ENCODE measurements at regions not wholly inside any gene's neighbourhood (a gene's known extent, or its start where the extent isn't known, plus 50 kb on each side); places are given as distances from the start of the nearest gene placed in this dataset.

DNA sequence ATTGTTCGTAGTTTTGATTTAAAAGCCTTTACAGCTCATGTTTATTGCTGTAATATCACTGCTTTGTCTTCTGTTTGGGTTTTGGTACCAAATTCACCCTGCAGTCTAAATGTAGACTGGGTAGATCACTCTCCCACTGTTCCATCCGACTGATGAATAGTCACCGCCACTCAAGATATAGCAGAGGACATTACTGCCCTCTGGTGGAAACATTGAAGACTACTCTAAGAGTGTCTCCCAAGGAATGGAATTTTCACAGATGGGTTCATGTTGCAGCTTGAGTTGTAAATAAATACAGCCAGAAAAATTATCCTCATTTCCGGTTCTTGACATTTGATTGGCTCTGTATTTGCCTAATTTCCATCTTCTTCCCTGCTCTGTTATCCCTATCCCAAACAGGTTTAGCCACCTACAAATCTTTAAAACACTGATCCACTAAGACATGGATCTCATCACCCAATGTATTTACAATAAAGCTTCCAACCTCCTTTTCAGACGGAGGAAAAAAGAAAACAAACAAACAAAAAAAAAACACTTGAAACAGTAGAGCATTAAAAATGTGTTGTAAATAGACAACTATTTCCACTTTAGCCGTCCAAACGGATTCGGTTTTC is 198.3 kb upstream of the CPNE8 start:
- H3K27ac ChIP-seq: no peak overlapping the region
- 30% methylated on average over 8 of the region's 8 CpGs for WGBS, 2 donors
- DNase-seq (no peak), ATAC-seq (ENCODE audit: low FRiP score in 2 of 2) (peak; percentile 89 to 96)
- no peaks in the 10 kb centered on the region for H3K9me3 ChIP-seq
- H3K36me3 ChIP-seq: no peaks in the 10 kb centered on the region
- no peaks in the 10 kb centered on the region for H3K4me1 ChIP-seq
- H3K4me3 ChIP-seq: no peak overlapping the region
- peak; percentile 56 to 84 (median 70) for TF ChIP-seq CTCF (IDR thresholded peaks at IDR 0.05)
- TF ChIP-seq POLR2A (IDR thresholded peaks at IDR 0.05): no peak
- no peaks in the 10 kb centered on the region for H3K27me3 ChIP-seq

DNA sequence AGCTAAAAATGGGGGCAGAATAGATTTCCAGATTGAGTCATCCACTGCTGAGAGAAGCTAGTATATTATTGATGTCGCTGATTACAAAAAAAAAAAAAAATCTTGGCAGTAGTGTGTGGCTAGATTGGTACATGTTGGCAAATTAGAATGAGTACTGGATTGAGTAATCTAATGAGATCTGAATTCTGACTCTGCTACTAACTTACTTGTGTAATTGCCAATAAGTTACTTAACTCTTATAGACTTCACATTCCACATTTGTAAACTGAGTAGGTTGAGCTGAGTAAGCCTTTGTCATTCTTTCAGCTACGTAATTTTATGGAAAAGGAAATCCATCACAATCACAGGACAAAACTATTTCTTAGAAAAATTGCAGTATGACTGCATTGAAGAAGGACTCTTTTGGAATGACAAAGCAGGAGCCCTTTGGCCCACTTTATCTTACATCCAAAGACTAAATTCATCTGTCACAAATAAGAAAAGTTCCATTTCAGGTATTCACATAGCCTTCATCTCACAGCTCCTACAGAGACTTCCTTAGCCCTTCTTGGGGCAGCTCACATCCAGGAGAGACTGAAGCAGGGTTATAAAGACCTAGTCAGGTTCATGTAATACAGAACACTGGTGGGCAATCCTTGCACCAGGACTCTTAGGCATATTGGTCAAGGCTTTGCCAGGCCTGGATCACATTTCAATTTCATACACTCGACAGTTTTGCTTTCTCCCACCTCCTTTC is 197.3 kb upstream of the CPNE8 start:
- H3K4me3 ChIP-seq: no peak overlapping the region
- WGBS, 2 donors: 66 to 72% methylated on average over 3 of the region's 3 CpGs
- no peaks in the 10 kb centered on the region for H3K36me3 ChIP-seq
- ATAC-seq (ENCODE audit: low FRiP score in 2 of 2): peak in 1 of 2 donors; percentile 74
- H3K4me1 ChIP-seq: no peaks in the 10 kb centered on the region
- no peak for TF ChIP-seq EP300 (IDR thresholded peaks at IDR 0.05)
- TF ChIP-seq POLR2A (IDR thresholded peaks at IDR 0.05): no peak
- TF ChIP-seq CTCF (IDR thresholded peaks at IDR 0.05): no peak
- no peaks in the 10 kb centered on the region for H3K9me3 ChIP-seq
- no peak for DNase-seq
- no peaks in the 10 kb centered on the region for H3K27me3 ChIP-seq
- no peak overlapping the region for H3K27ac ChIP-seq

GRCh38 chr12:39095636-39096330 is 190.4 kb upstream of the CPNE8 start:
- Histone ChIP-seq H3K27ac (no peak overlapping the region), H3K4me3 (no peak overlapping the region), H3K9me3 (no peaks in the 10 kb centered on the region), H3K4me1 (no peaks in the 10 kb centered on the region), H3K27me3 (no peaks in the 10 kb centered on the region), H3K36me3 (no peaks in the 10 kb centered on the region)
- DNase-seq: no peak
- WGBS, 2 donors: 100% methylated on average over 2 of the region's 2 CpGs; no CpG with 5 or more reads in 1 of the 2 donors
- ATAC-seq (ENCODE audit: low FRiP score in 2 of 2): no peak
- TF ChIP-seq EP300 (IDR thresholded peaks at IDR 0.05): no peak
- no peak for TF ChIP-seq POLR2A (IDR thresholded peaks at IDR 0.05)
- TF ChIP-seq POLR2AphosphoS5 (IDR thresholded peaks at IDR 0.05): no peak
- no peak for TF ChIP-seq CTCF (IDR thresholded peaks at IDR 0.05)

- WGBS, 2 donors: 78% methylated on average over 1 of the region's 1 CpG
- ATAC-seq (ENCODE audit: low FRiP score in 2 of 2): no peak
These were observed 176.5 kb upstream of the CPNE8 start for GRCh38 chr12:39081910-39082309.

More at GRCh38 chr12:39081910-39082309, 176.5 kb upstream of the CPNE8 start:
- TF ChIP-seq CTCF (IDR thresholded peaks at IDR 0.05): no peak
- TF ChIP-seq POLR2A (IDR thresholded peaks at IDR 0.05): no peak
- no peak for TF ChIP-seq POLR2AphosphoS5 (IDR thresholded peaks at IDR 0.05)
- no peak for TF ChIP-seq EP300 (IDR thresholded peaks at IDR 0.05)
- no peaks in the 10 kb centered on the region for H3K9me3 ChIP-seq
- DNase-seq: no peak
- no peak overlapping the region for H3K27ac ChIP-seq
- H3K36me3 ChIP-seq: no peaks in the 10 kb centered on the region
- H3K4me3 ChIP-seq: no peak overlapping the region
- no peaks in the 10 kb centered on the region for H3K4me1 ChIP-seq
- H3K27me3 ChIP-seq: no peaks in the 10 kb centered on the region
